Adrenal gland (tissue), 5 donors: ENCODE measurements at regions not wholly inside any gene's neighbourhood (a gene's known extent, or its start where the extent isn't known, plus 50 kb on each side); places are given as distances from the start of the nearest gene placed in this dataset.

Source experiments
- CTCF ChIP-seq, 6 experiments: fragments of 450-650 bp in 4 of 6; fragments of 200-600 bp in 2 of 6; sonication (generic) in 1 of 6; IDR thresholded peaks; 1 replicate in 5 of 6; 2 replicates in 1 of 6; pipeline versions ENCODE4 v1.5.1 to v1.8.0; 2016 to 2021; ENCODE audit warnings: antibody characterized with exemption in 6 of 6, mild to moderate bottlenecking in 2 of 6, moderate library complexity in 1 of 6
- POLR2A ChIP-seq, 2 donors: fragments of 450-650 bp; IDR thresholded peaks; one replicate each; pipeline ENCODE4 v1.6.1; 2017; ENCODE audit warnings: antibody characterized with exemption in 2 of 2, mild to moderate bottlenecking in 2 of 2, moderate library complexity in 1 of 2
- donor health status: DM: no; HTN: no; CAD: no.

- no peak for TF ChIP-seq CTCF (IDR thresholded peaks at IDR 0.05)
- TF ChIP-seq POLR2A (IDR thresholded peaks at IDR 0.05) = no peak
These were observed 456.9 kb upstream of the HTR2C start for GRCh38 chrX:114127005-114127404.
